CD4-positive, alpha-beta T cell treated with Interleukin-12 subunit alpha and Interleukin-12 subunit beta, for 1 hour (primary cell): ENCODE measurements at regions not wholly inside any gene's neighbourhood (a gene's known extent, or its start where the extent isn't known, plus 50 kb on each side); places are given as distances from the start of the nearest gene placed in this dataset.

Experiments
- DNase-seq: peaks from one replicate; pipeline ENCODE4 v3.0.0-alpha.2; 2020

DNA sequence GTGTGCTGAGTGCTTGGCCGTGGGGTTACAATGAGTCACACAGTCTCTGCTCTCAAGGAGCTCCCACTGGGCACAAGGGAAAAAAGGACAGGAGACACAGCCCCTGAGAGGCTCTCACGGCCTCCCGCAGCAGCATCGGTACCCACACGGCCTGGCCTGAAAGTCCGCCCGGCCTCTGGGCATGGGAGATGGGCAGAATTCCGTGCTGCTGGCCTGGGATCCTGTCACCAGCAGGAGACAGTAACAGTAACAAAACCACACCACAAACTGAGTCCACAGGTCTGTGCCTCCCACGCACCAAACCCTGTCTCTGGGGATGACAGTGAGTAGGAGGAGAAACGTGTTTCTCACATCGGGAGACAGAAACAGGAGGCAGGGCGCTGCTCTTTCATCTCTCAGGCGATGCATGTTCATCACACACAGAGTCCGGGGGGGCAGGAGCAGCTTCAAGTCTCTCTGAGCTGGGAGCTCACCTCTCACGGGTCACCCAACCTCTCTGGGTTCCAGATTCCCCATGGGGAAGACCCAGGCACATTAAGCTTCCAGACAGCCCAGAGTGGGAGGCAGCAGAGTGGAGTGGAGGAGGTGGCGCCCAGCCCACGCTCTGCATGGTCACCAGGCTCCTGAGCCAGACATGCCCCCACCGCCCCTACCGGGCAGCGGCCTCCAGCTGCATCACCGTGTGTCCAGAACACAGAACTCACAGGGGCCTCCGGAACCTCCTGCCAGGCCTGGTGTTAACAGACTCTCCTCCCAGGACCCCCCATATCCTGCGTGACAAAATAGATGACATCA lies 124.7 kb upstream of the VSTM2B start:
- DNase-seq, result no peak

DNA sequence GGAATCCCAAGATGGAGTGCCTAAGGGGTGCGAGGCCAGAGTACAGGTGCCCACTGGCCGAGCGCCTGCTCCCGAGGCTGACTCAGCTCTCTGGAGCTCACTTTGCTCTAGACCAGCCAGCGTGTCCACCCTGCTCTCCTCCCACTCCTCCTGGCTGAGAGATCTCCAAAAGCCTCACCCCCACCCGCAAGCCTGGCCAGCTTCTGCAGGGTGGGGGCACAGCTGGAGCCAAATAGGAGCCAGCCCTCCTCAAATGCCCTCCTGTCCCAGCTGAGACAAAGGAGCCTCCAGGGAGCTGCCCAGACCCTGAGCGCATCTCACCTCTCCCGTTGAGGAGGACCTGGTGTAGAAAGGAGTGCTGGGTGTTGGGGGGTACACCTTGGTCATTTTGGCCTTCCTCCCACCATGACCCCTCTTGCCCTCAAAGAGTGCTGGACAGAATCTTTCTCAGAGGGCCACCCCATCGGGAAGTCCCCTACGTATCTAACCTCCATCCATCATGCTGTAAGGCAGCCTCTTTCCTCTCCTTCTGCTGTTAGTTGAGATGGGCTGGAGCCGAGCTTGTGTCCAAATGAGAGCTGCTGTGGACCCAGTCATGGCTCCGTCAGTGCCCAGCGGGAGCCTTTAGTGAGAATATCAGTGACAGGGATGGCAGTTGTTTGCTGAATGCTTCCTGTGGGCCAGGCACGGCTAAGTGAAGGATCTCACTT lies 123.9 kb upstream of the VSTM2B start:
- no peak for DNase-seq

DNA sequence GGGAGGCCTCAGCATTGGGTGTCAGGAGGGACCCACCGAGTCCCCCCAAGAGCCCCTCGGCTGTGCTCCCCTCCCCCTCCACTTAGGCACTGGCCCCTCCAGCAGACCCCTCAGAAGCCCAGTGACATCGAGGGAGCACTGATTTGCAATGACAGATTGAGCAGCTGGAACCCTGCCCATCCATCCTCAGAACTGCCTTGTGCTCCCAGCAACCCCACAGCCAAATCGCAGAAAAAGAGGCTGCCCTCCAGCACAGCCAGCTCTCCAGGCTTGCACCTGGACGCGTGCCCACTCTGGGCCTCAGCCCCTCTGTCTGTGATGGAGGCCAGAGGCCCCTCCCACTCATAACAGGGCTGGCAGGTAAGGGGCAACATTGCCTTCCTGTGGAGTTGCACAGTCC lies 123.2 kb upstream of the VSTM2B start:
- no peak for DNase-seq

DNA sequence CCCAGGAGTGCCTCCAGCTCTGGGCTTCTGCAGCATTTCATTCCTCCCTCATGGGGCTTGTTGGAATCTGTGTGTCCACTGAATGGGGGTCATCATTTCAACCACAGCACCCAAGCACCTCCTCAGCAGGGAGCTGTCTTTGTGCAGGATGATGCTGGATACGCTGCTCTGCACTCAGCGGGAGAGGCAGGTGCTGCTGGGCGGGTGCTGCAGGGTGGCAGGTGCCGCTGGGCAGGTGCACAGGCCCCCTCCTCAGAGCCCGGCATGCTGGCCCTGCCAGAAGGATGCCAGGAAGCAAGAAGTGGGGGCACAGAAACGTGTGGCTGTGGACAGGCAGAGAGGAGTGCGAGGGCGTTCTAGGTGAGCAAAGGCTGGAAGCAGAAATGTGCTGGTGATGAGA lies 121.8 kb upstream of the VSTM2B start:
- no peak for DNase-seq

GRCh38 chr19:29404951-29405727 lies 120.7 kb upstream of the VSTM2B start:
- no peak for DNase-seq

DNA sequence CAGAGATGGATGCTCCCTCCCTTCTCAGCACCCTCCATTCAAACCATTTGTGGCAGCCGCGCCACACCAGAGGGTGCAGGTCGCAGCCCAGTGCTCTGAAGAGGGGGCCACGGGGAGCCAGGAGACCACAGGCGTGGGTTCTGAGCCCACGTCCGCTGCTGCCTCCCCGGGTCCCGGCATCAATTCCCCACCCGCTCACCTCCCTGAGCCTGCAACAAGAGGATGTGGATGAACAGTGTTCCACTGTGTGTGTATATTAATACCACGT lies 120.1 kb upstream of the VSTM2B start:
- no peak for DNase-seq

- DNase-seq, result no peak
Measured at GRCh38 chr19:29409076-29409862, 116.5 kb upstream of the VSTM2B start.

- DNase-seq, result no peak
Measured at GRCh38 chr19:29410601-29411000, 115.2 kb upstream of the VSTM2B start.

- DNase-seq, result no peak
Measured at GRCh38 chr19:29411113-29411581, 114.6 kb upstream of the VSTM2B start.

GRCh38 chr19:29413435-29413834 lies 112.4 kb upstream of the VSTM2B start:
- DNase-seq, result no peak

DNA sequence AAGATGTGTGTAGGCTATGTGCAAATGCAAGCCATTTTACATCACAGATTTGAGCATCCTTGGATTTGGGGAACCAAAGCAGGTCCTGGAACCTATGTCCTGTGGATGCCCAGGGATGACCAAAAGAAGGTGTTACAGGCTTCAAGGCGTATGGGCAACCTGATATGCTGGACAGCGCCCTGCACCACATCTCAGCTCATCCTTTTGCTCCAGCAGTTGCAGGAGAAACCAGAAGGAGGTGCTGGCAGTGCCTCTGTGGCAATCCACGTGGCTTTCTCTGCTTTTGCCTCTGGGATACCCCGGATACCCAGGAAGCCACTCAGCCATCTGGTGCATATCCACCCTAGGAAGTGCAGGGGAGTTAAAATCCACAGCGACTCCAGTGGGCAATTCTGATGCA lies 110.3 kb upstream of the VSTM2B start:
- no peak for DNase-seq

DNA sequence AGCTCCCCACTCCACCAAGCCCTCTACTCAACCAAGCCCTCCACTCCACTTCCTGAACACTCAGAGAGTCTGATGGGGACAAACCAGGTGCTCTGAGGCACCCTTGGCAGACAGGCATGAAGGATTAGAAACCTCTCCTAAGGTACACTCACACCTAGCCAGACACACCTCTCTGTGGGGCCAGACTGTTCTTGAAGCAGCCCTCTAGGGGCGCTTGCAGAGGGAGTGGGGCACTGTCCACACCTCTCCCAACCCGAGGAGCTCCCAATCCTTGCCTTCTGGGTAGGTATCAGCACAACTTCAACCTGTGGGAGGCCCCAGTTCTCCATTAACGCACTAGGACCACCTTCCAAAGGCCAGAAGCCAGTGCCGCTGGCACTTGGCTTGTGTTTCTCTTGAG lies 108.7 kb upstream of the VSTM2B start:
- no peak for DNase-seq

- no peak for DNase-seq
Measured at GRCh38 chr19:29418201-29418600, 107.6 kb upstream of the VSTM2B start.

GRCh38 chr19:29420065-29420464 lies 105.7 kb upstream of the VSTM2B start:
- DNase-seq, result no peak

DNA sequence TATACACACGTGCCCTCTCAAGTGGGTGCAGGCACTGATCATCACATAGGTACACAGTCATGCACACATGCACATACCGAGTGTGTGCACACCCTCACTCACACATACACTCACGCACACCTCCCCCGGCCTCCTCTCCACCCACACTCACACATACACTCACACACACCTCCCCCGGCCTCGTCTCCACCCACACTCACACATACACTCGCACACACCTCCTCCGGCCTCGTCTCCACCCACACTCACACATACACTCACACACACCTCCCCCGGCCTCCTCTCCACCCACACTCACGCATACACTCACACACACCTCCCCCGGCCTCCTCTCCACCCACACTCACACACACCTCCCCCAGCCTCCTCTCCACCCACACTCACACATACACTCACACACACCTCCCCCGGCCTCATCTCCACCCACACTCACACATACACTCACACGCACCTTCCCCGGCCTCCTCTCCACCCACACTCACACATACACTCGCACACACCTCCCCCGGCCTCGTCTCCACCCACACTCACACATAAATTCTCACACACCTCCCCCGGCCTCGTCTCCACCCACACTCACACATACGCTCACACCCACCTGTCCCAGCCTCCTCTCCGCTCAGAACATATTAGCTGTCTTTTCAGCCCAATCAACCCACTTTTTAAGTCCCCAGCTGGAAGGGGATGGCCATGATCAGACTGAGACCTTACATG lies 105.2 kb upstream of the VSTM2B start:
- DNase-seq, result no peak

DNA sequence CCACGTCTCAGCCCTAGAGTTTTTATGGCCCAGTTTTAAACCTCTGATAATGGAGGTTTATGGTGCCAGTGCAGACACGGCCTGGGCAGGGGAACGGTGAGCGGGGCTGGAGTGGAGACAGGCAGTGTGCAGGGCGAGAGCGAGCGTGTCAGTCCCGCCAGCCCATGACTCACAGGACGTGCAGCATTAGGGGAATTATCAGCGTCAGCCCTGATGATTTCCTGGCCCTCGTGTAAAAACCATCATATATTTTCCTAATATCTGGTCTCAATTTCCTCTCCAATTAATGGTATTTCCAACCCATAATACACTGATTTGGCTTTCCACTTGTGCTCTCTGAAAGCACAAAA lies 104.6 kb upstream of the VSTM2B start:
- DNase-seq, result no peak

DNA sequence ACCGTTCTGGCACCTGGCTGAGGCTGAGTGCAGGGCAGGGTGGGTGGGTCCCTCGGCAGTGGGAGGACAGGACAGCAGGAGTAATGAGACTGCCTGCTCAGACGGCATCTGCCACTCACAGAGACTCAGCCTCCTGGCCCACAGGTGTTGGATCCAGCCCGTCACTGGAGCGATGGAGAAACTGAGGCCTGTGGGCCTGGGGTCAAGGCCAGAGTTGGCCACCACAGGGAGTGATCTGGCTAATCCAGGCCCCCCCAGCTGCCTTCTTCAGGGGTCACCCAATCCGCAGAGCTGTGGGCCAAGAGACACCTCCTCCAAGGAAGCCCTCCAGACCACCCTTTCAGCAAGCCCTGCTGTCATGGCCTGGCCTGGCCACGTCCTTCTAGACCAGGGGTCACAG lies 103.7 kb upstream of the VSTM2B start:
- no peak for DNase-seq

- DNase-seq, result no peak
Measured at GRCh38 chr19:29422486-29423085, 103.2 kb upstream of the VSTM2B start.

DNA sequence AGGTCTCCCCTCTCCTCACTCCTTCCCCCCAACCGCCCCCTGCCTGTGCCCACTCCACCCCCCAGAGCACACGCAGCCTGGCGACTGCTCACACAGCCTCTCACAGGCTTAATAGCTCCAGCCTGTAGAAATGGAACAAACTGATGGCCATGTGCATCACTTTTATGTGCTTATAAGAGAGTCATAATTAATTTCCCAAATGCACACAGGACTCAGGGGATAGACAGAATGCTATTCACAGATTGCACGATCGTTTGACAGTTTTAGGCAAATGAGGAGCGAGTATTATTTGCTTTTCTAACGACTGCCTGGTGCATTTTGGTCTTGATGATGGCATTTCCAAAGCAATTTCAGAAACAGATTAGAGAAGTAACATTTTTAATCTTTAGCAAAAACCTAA lies 97.7 kb upstream of the VSTM2B start:
- no peak for DNase-seq

GRCh38 chr19:29429021-29429420 lies 96.8 kb upstream of the VSTM2B start:
- DNase-seq, result no peak

- no peak for DNase-seq
Measured at GRCh38 chr19:29429581-29429980, 96.2 kb upstream of the VSTM2B start.

DNA sequence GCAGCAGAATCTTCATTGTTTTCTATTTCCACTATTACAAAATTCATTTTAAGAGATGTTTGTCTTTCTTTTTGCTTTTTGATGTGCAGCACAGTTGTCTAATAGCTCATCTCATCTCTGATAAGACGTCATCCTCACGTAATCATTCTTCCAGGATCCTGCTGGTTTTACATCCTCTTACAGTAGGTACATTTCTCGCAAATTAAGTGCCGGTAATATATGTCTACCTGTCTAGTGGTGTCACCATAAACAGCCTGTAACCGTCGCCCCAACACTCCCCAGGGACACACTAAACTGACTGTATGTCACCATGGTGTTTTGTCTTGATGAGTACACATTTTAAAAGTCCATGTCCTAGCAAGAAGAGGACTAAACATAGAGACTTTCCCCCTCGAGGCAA lies 94.5 kb upstream of the VSTM2B start:
- no peak for DNase-seq
